ENCODE measurements at regions not wholly inside any gene's neighbourhood (a gene's known extent, or its start where the extent isn't known, plus 50 kb on each side); places are given as distances from the start of the nearest gene placed in this dataset.
A peak's percentile ranks its signal among the peaks of the same experiment; 100 is the strongest.

DNA sequence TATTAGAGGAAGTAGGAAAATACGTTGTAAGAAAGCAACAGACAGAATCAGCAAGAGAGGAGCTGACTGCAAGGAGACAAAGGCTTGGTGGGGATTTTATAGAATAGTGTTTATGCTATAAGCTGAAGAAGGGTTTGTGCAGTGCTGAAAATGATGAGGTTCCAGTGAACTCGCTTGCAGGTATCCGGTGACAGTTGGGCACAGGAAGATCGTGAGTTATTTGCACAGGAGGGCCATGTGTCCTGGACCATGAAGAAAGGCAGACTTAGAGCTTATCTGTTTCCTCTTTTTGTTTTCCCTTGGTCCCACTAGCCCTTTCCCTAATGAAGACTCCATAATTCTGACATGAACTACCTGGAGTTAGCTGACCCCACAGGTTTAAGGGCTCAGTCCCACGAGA, 61.4 kb downstream of the NXNL2 start:
- TF ChIP-seq POLR2AphosphoS5 (IDR thresholded peaks at IDR 0.05) (no peak), POLR2A (IDR thresholded peaks at IDR 0.05) (no peak), EP300 (IDR thresholded peaks at IDR 0.05) (no peak)

DNA sequence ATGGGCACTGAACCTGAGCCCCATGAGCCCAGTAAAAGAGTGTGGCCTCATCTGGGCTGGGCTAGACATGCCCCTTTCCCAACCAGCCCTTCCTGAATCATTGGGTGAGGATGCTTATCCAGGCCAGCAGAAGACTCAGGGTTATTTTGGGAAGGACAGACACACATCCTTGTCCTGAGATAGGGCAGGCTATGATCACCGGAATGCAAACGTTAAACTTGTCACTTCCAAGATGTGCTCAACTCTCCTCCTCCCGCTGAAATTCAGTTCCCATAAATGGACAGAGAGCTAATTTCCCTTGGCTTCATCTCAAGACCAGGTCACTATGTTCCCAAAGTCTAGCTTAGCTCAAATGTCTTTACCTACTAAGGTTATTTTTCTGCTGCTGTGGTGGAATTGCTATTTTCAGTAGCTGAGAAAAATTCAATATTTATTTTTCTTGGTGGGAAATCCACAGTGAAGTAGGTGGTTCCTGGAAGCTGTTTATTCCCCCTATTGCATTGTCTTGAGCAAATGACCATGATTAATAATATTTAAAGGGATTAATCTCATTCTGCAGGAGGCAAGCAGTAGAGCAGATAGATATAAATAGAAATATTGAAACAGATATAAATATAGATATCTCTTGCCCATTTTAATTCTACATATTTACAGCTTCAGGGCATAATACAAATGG, 70.0 kb downstream of the NXNL2 start:
- TF ChIP-seq CTCF (IDR thresholded peaks at IDR 0.05) (no peak), POLR2AphosphoS5 (IDR thresholded peaks at IDR 0.05) (no peak), POLR2A (IDR thresholded peaks at IDR 0.05) (no peak), EP300 (IDR thresholded peaks at IDR 0.05) (peak; percentile 90)
- Histone ChIP-seq H3K4me3 (no peak overlapping the region), H3K4me1 (peaks cover 11% of the 10 kb centered on the region), H3K27me3 (no peaks in the 10 kb centered on the region), H3K9me3 (no peaks in the 10 kb centered on the region), H3K36me3 (no peaks in the 10 kb centered on the region), H3K27ac (no peak overlapping the region)
- DNase-seq (ENCODE audit: low spot score in 2 of 2): no peak
- 85% methylated on average over 3 of the region's 3 CpGs for WGBS

More for the DNA sequence above, 61.4 kb downstream of the NXNL2 start:
- Histone ChIP-seq H3K4me3 (no peak overlapping the region), H3K27me3 (peaks cover 4% of the 10 kb centered on the region), H3K36me3 (no peaks in the 10 kb centered on the region), H3K4me1 (no peaks in the 10 kb centered on the region), H3K9me3 (no peaks in the 10 kb centered on the region), H3K27ac (no peak overlapping the region)
- 59% methylated on average over 5 of the region's 5 CpGs for WGBS
- DNase-seq (ENCODE audit: low spot score in 2 of 2): no peak

- WGBS: 23% methylated on average over 8 of the region's 8 CpGs
- TF ChIP-seq CTCF (IDR thresholded peaks at IDR 0.05) (no peak), POLR2AphosphoS5 (IDR thresholded peaks at IDR 0.05) (no peak), EP300 (IDR thresholded peaks at IDR 0.05) (no peak), POLR2A (IDR thresholded peaks at IDR 0.05) (no peak)
These were observed 70.8 kb downstream of the NXNL2 start for GRCh38 chr9:88605512-88606362.

DNA sequence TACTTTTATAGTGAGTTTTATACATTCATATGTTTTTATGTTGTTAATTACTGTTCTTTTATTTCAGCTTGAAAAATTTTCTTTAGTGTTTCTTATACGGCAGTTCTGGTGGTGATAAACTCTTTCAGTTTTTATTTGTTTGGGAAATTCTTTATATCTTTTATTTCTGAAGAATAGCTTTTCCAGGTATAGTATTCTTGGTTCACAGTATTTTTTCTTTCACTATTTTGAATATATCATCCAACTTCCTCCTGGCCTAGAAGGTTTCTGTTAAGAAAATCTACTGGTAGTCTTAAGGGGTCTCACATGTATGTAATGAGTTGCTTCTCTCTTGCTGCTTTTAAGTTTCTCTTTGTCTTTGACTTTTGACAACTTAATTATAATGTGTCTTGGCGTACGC, 79.4 kb downstream of the NXNL2 start:
- Histone ChIP-seq H3K4me3 (no peak overlapping the region), H3K27me3 (no peaks in the 10 kb centered on the region), H3K36me3 (no peaks in the 10 kb centered on the region), H3K27ac (no peak overlapping the region), H3K9me3 (peaks cover 18% of the 10 kb centered on the region), H3K4me1 (no peaks in the 10 kb centered on the region)
- 78% methylated on average over 3 of the region's 3 CpGs for WGBS
- DNase-seq (ENCODE audit: low spot score in 2 of 2): no peak
- no peak for TF ChIP-seq CTCF (IDR thresholded peaks at IDR 0.05)

More at GRCh38 chr9:88605512-88606362, 70.8 kb downstream of the NXNL2 start:
- H3K4me3 ChIP-seq: no peak overlapping the region
- no peak overlapping the region for H3K27ac ChIP-seq
- no peak for DNase-seq (ENCODE audit: low spot score in 2 of 2)
- H3K36me3 ChIP-seq: no peaks in the 10 kb centered on the region
- no peaks in the 10 kb centered on the region for H3K9me3 ChIP-seq
- no peaks in the 10 kb centered on the region for H3K27me3 ChIP-seq
- peaks cover 11% of the 10 kb centered on the region for H3K4me1 ChIP-seq

- Histone ChIP-seq H3K4me3 (no peak overlapping the region), H3K36me3 (no peaks in the 10 kb centered on the region), H3K27ac (no peak overlapping the region), H3K27me3 (no peaks in the 10 kb centered on the region), H3K4me1 (no peaks in the 10 kb centered on the region), H3K9me3 (no peaks in the 10 kb centered on the region)
- DNase-seq (ENCODE audit: low spot score in 2 of 2): no peak
- no peak for TF ChIP-seq CTCF (IDR thresholded peaks at IDR 0.05)
- TF ChIP-seq POLR2A (IDR thresholded peaks at IDR 0.05): no peak
- TF ChIP-seq EP300 (IDR thresholded peaks at IDR 0.05): no peak
- TF ChIP-seq POLR2AphosphoS5 (IDR thresholded peaks at IDR 0.05): no peak
These were observed 88.7 kb downstream of the NXNL2 start for GRCh38 chr9:88623698-88624097.

Data from suprapubic skin (tissue), 4 donors.